NCI-H345 treated with DMSO at 0.1 percent for 48 hours (cell line): ENCODE measurements at regions not wholly inside any gene's neighbourhood (a gene's known extent, or its start where the extent isn't known, plus 50 kb on each side); places are given as distances from the start of the nearest gene placed in this dataset.

Experiments
- DNase-seq: peaks from one replicate; lab custom pipeline; 2025; ENCODE audit not compliant: unreplicated experiment; lab: John Stamatoyannopoulos, UW

GRCh38 chr14:71688576-71688975 lies 243.7 kb upstream of the RGS6 start:
- no peak for DNase-seq

- no peak for DNase-seq
These were observed 241.8 kb upstream of the RGS6 start for GRCh38 chr14:71690478-71690877.

- no peak for DNase-seq
These were observed 239.7 kb upstream of the RGS6 start for GRCh38 chr14:71692496-71692895.

GRCh38 chr14:71693381-71693780 lies 238.8 kb upstream of the RGS6 start:
- DNase-seq, result no peak

- DNase-seq, result no peak
These were observed 237.4 kb upstream of the RGS6 start for GRCh38 chr14:71694591-71695530.

- DNase-seq, result no peak
These were observed 236.4 kb upstream of the RGS6 start for GRCh38 chr14:71695611-71696350.

- DNase-seq, result no peak
These were observed 234.2 kb upstream of the RGS6 start for GRCh38 chr14:71698027-71698426.

GRCh38 chr14:71698673-71699072 lies 233.6 kb upstream of the RGS6 start:
- no peak for DNase-seq

GRCh38 chr14:71701990-71702389 lies 230.2 kb upstream of the RGS6 start:
- DNase-seq, result no peak

- DNase-seq, result no peak
These were observed 229.4 kb upstream of the RGS6 start for GRCh38 chr14:71702786-71703185.

- no peak for DNase-seq
These were observed 228.8 kb upstream of the RGS6 start for GRCh38 chr14:71703477-71703876.

GRCh38 chr14:71704210-71704609 lies 228.0 kb upstream of the RGS6 start:
- no peak for DNase-seq

- DNase-seq, result no peak
These were observed 226.8 kb upstream of the RGS6 start for GRCh38 chr14:71705460-71705859.

GRCh38 chr14:71709076-71709475 lies 223.2 kb upstream of the RGS6 start:
- DNase-seq, result no peak

- DNase-seq, result no peak
These were observed 222.2 kb upstream of the RGS6 start for GRCh38 chr14:71709987-71710386.

GRCh38 chr14:71711125-71711524 lies 221.1 kb upstream of the RGS6 start:
- DNase-seq, result no peak

GRCh38 chr14:71711619-71712018 lies 220.6 kb upstream of the RGS6 start:
- no peak for DNase-seq

- no peak for DNase-seq
These were observed 219.8 kb upstream of the RGS6 start for GRCh38 chr14:71712478-71712877.

- DNase-seq, result no peak
These were observed 219.2 kb upstream of the RGS6 start for GRCh38 chr14:71713016-71713415.

- DNase-seq, result no peak
These were observed 218.8 kb upstream of the RGS6 start for GRCh38 chr14:71713451-71713850.

- no peak for DNase-seq
These were observed 218.0 kb upstream of the RGS6 start for GRCh38 chr14:71714225-71714624.
